ENCODE measurements at regions not wholly inside any gene's neighbourhood (a gene's known extent, or its start where the extent isn't known, plus 50 kb on each side); places are given as distances from the start of the nearest gene placed in this dataset.

GRCh38 chr15:29424118-29424517, 154.5 kb upstream of the NSMCE3 start:
- TF ChIP-seq CTCF (IDR thresholded peaks at IDR 0.05; ENCODE audit: low read depth, low read length) = no peak
- no peak for DNase-seq (ENCODE audit: extremely low read depth, low read depth)

DNA sequence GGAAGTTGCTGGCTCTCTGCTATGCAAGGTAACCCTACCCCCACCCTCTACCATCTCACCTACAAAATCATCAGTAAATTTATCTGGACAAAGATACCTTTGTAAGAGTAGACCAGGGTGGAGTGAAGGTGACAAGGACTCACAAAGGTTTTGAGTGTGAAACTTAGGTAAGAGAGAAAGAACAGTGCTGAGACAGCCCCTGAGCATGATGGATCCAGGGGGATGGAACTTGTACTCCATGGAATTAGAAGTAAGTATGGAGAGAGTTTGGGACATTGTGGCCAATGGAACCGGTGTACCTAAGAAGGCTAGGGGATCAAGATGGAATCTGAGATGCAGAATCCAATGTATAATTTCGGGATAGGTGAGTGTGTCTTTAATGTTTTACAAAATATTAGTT, 153.0 kb upstream of the NSMCE3 start:
- DNase-seq (ENCODE audit: extremely low read depth, low read depth) = no peak

GRCh38 chr15:29420188-29420587, 150.6 kb upstream of the NSMCE3 start:
- no peak for TF ChIP-seq CTCF (IDR thresholded peaks at IDR 0.05; ENCODE audit: low read depth, low read length)

More for the DNA sequence above, 153.0 kb upstream of the NSMCE3 start:
- no peak for TF ChIP-seq CTCF (IDR thresholded peaks at IDR 0.05; ENCODE audit: low read depth, low read length)

GRCh38 chr15:29418931-29419330, 149.3 kb upstream of the NSMCE3 start:
- no peak for DNase-seq (ENCODE audit: extremely low read depth, low read depth)
- no peak for TF ChIP-seq CTCF (IDR thresholded peaks at IDR 0.05; ENCODE audit: low read depth, low read length)

More at GRCh38 chr15:29420188-29420587, 150.6 kb upstream of the NSMCE3 start:
- no peak for DNase-seq (ENCODE audit: extremely low read depth, low read depth)

- TF ChIP-seq CTCF (IDR thresholded peaks at IDR 0.05; ENCODE audit: low read depth, low read length) = no peak
- no peak for DNase-seq (ENCODE audit: extremely low read depth, low read depth)
These were observed 148.6 kb upstream of the NSMCE3 start for GRCh38 chr15:29418178-29418577.

DNA sequence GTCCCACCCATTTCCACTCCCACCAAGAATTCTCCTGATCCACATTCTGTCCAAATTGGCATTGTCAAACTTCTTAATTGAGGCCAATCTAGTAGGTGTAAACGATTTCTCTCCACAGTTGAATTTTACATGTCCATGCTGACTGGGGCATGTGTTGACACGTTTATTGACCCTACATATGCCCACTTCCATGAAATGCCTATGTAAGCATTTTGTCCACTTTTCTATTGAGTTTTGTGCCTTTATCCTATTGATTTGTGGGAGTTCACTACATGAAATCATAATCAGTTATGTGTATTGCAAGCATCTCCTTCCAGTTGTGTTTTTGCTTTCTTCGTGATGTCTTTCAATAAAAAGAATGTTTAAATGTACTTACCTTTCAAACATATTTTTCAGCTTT, 141.7 kb upstream of the NSMCE3 start:
- no peak for TF ChIP-seq CTCF (IDR thresholded peaks at IDR 0.05; ENCODE audit: low read depth, low read length)
- no peak for DNase-seq (ENCODE audit: extremely low read depth, low read depth)

DNA sequence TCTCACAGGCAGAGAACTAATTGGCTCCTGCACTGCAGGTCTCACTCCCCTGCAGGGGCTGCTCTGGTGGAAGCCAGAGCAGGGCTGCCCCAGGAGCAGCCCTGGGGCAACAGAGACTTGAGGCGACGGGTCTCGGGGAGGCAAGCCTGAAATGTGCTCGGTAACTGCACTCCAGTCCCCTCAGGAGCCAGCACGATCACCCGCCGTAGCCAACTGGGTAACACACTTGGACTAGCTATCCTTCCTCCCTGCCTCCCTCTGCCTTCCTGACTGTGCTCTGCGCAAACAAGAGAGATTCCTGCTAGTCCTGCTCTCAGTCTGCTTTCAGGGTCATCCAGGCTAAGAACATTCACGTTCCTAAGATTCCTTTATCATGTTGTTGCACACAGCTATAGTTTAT, 140.7 kb upstream of the NSMCE3 start:
- DNase-seq (ENCODE audit: extremely low read depth, low read depth) = no peak
- TF ChIP-seq CTCF (IDR thresholded peaks at IDR 0.05; ENCODE audit: low read depth, low read length) = no peak

Data from AG09319 (cell line).